Neural cell (in vitro differentiated cells): ENCODE measurements at regions not wholly inside any gene's neighbourhood (a gene's known extent, or its start where the extent isn't known, plus 50 kb on each side); places are given as distances from the start of the nearest gene placed in this dataset.

Source experiments
- H2AFZ ChIP-seq: fragments of 200-600, 300-800 bp; sonication (generic), shearing (Covaris generic); 2 replicates; pipeline ENCODE4 v1.6.0; 2014; ENCODE audit warnings: low read depth, mild to moderate bottlenecking, antibody characterized with exemption, low read length, moderate library complexity
- H3F3A ChIP-seq: fragments of 200-600 bp; shearing (Covaris generic); 2 replicates; pipeline ENCODE4 v1.6.1; 2016; ENCODE audit warnings: mild to moderate bottlenecking, moderate library complexity, mixed read lengths, antibody characterized with exemption, low read length; ENCODE audit not compliant: insufficient read depth, poor library complexity, severe bottlenecking
- H3K27ac ChIP-seq: fragments of 200-600, 300-800 bp; sonication (generic), shearing (Covaris generic); 2 replicates; pipeline ENCODE4 v1.5.1; 2014; ENCODE audit warnings: mild to moderate bottlenecking, low read length, moderate library complexity
- H3K27me3 ChIP-seq: fragments of 300-800, 200-600 bp; sonication (generic), shearing (Covaris generic); 2 replicates; pipeline ENCODE4 v1.6.0; 2014; ENCODE audit warnings: mild to moderate bottlenecking, low read depth, low read length, moderate library complexity; ENCODE audit not compliant: insufficient read depth
- H3K36me3 ChIP-seq: fragments of 300-800, 200-600 bp; sonication (generic), shearing (Covaris generic); 2 replicates; pipeline ENCODE4 v1.5.1; 2014; ENCODE audit warnings: mild to moderate bottlenecking, antibody characterized with exemption, low read length, moderate library complexity; ENCODE audit not compliant: insufficient read depth
- H3K4me2 ChIP-seq: fragments of 300-800, 200-600 bp; sonication (generic), shearing (Covaris generic); 2 replicates; pipeline ENCODE4 v1.6.0; 2014; ENCODE audit warnings: mild to moderate bottlenecking, low read length
- H3K4me3 ChIP-seq: fragments of 300-800, 200-600 bp; sonication (generic), shearing (Covaris generic); 2 replicates; pipeline ENCODE4 v1.5.1; 2014; ENCODE audit warnings: mild to moderate bottlenecking, low read length, moderate library complexity
- H3K79me2 ChIP-seq: fragments of 200-600 bp; shearing (Covaris generic); replicated peaks from 2 replicates; pipeline ENCODE4 v1.6.0; 2014; ENCODE audit warnings: mild to moderate bottlenecking, low read length, moderate library complexity; ENCODE audit not compliant: insufficient read depth
- H3K9ac ChIP-seq: fragments of 300-800, 200-600 bp; sonication (generic), shearing (Covaris generic); 2 replicates; pipeline ENCODE4 v1.6.1; 2016; ENCODE audit warnings: mild to moderate bottlenecking, low read length, mixed read lengths
- H3K9me2 ChIP-seq: fragments of 200-600 bp; shearing (Covaris generic); 2 replicates; pipeline ENCODE4 v1.6.1; 2016; ENCODE audit warnings: mild to moderate bottlenecking, low read length, mixed read lengths; ENCODE audit not compliant: insufficient read depth
- H3K9me3 ChIP-seq: fragments of 200-600, 300-800 bp; sonication (generic), shearing (Covaris generic); 2 replicates; pipeline ENCODE4 v1.6.1; 2016; ENCODE audit warnings: mild to moderate bottlenecking, mixed run types, low read length, moderate library complexity, mixed read lengths
- H4K20me1 ChIP-seq: fragments of 200-600 bp; shearing (Covaris generic); 2 replicates; pipeline ENCODE4 v1.6.1; 2016; ENCODE audit warnings: mild to moderate bottlenecking, mixed run types; ENCODE audit not compliant: insufficient read depth
- CTCF ChIP-seq: fragments of 450-650 bp; IDR thresholded peaks from 2 replicates; pipeline ENCODE4 v1.5.1; 2014; ENCODE audit warnings: antibody characterized with exemption, mild to moderate bottlenecking, moderate library complexity; ENCODE audit not compliant: poor library complexity, severe bottlenecking
- EP300 ChIP-seq: fragments of 450-650 bp; conservative IDR thresholded peaks from 2 replicates; pipeline ENCODE4 v1.6.1; 2014; ENCODE audit warnings: antibody characterized with exemption, mild to moderate bottlenecking, moderate library complexity; ENCODE audit not compliant: poor library complexity, severe bottlenecking
- EZH2 ChIP-seq: fragments of 200-600, 300-800 bp; shearing (Covaris generic), sonication (generic); IDR thresholded peaks from 2 replicates; pipeline ENCODE4 v1.6.1; 2014; ENCODE audit warnings: antibody characterized with exemption, low read length, borderline replicate concordance, mild to moderate bottlenecking; ENCODE audit not compliant: insufficient read depth, poor library complexity, severe bottlenecking
- MXI1 ChIP-seq: fragments of 450-650 bp; conservative IDR thresholded peaks from 2 replicates; pipeline ENCODE4 v1.6.1; 2014; ENCODE audit warnings: antibody characterized with exemption, mild to moderate bottlenecking; ENCODE audit not compliant: poor library complexity, severe bottlenecking
- POLR2AphosphoS5 ChIP-seq: IDR thresholded peaks from 2 replicates; pipeline ENCODE4 v1.6.1; 2012
- RAD21 ChIP-seq: fragments of 450-650 bp; conservative IDR thresholded peaks from 2 replicates; pipeline ENCODE4 v1.6.1; 2014; ENCODE audit warnings: antibody characterized with exemption, mild to moderate bottlenecking, moderate library complexity
- REST ChIP-seq: IDR thresholded peaks from 2 replicates; pipeline ENCODE4 v1.6.1; 2012; ENCODE audit warnings: borderline replicate concordance
- SMC3 ChIP-seq: fragments of 450-650 bp; conservative IDR thresholded peaks from 2 replicates; pipeline ENCODE4 v1.6.1; 2014; ENCODE audit warnings: antibody characterized with exemption, mild to moderate bottlenecking, moderate library complexity; ENCODE audit not compliant: poor library complexity
- TAF1 ChIP-seq: IDR thresholded peaks from 2 replicates; pipeline ENCODE4 v1.6.1; 2012; ENCODE audit warnings: low read depth

DNA sequence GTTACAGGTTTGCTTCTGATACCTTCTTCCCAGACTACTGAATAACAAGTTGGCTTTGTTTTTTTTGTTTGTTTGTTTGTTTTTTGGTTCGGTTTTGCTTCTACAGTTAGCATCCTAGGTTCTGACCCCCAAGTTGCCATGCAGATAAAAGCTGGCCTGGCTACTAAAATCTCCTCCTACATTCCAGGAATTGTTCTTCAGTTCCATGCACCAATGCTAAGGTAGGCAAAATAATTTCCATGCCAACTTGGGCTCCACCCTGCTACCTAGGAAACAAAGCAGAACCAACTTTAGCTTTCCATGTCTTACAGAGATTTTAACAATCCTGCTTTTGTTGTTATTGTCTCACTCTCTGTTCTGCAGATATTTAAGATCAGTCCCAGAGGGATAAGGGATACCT lies 495.5 kb upstream of the SOX9 start:
- Histone ChIP-seq H2AFZ (no peak overlapping the region), H3K27me3 (no peaks in the 10 kb centered on the region), H4K20me1 (no peaks in the 10 kb centered on the region), H3K9ac (no peak overlapping the region), H3K9me2 (no peaks in the 10 kb centered on the region), H3K36me3 (no peaks in the 10 kb centered on the region), H3K4me3 (no peak overlapping the region), H3K4me2 (no peak overlapping the region), H3K9me3 (no peaks in the 10 kb centered on the region), H3F3A (no peaks in the 10 kb centered on the region), H3K27ac (no peak overlapping the region), H3K79me2 (no peaks in the 10 kb centered on the region)
- no peak for TF ChIP-seq EZH2
- no peak for TF ChIP-seq MXI1
- no peak for TF ChIP-seq EP300
- TF ChIP-seq CTCF, result no peak
- TF ChIP-seq TAF1, result no peak
- no peak for TF ChIP-seq REST
- TF ChIP-seq POLR2AphosphoS5, result no peak
- no peak for TF ChIP-seq RAD21
- no peak for TF ChIP-seq SMC3

DNA sequence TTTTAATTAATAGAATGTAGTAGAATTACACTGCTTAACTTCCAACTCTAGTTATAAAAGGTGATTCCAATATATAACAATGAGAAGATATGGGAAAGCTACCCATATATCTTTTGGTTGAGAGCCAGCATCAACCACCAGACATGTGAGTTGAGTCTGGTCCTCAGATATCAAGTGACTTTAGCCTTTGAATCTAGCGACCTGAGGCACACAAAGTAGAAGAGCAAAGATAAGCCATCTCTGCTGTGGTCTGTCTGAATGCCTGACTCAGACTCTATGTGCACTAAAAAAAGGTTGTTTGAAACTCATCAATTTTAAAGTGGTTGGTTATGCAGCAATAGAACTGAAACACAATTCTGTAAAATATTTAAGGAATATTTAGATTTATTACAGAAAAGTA lies 492.5 kb upstream of the SOX9 start:
- no peaks in the 10 kb centered on the region for H3K36me3 ChIP-seq
- no peak overlapping the region for H3K4me3 ChIP-seq
- no peak overlapping the region for H3K4me2 ChIP-seq
- no peaks in the 10 kb centered on the region for H3K27me3 ChIP-seq
- H3F3A ChIP-seq, result no peaks in the 10 kb centered on the region
- TF ChIP-seq REST (no peak), SMC3 (no peak), MXI1 (no peak), TAF1 (no peak), EZH2 (no peak)
- no peaks in the 10 kb centered on the region for H3K9me3 ChIP-seq
- no peaks in the 10 kb centered on the region for H3K79me2 ChIP-seq
- H2AFZ ChIP-seq, result no peak overlapping the region
- H4K20me1 ChIP-seq, result no peaks in the 10 kb centered on the region
- no peak overlapping the region for H3K27ac ChIP-seq
- H3K9me2 ChIP-seq, result no peaks in the 10 kb centered on the region
- H3K9ac ChIP-seq, result no peak overlapping the region
